Thyroid gland (tissue), 4 donors: ENCODE measurements at regions not wholly inside any gene's neighbourhood (a gene's known extent, or its start where the extent isn't known, plus 50 kb on each side); places are given as distances from the start of the nearest gene placed in this dataset.
"Not testable (repeated sequence)": the region's sequence is repeated elsewhere in the genome, so short reads cannot be mapped to it uniquely, and the experiment has no call there.

Experiments used
- DNase-seq, 2 donors: peaks; one replicate each; pipeline ENCODE4 v3.0.0-alpha.2; 2019
- H3K27ac ChIP-seq, 3 donors: fragments of 200-600 bp; sonication (generic); 1 replicate in 2 of 3; 2 replicates in 1 of 3; pipeline ENCODE4 v1.5.1; 2016 to 2019; ENCODE audit warnings: mild to moderate bottlenecking in 1 of 3, moderate library complexity in 1 of 3
- H3K27me3 ChIP-seq: fragments of 200-600 bp; sonication (generic); one replicate; pipeline ENCODE4 v1.5.1; 2019
- H3K36me3 ChIP-seq, 2 donors: fragments of 200-600 bp; sonication (generic); one replicate each; pipeline ENCODE4 v1.5.1; 2016 to 2019
- H3K4me1 ChIP-seq, 2 donors: fragments of 200-600 bp; sonication (generic); one replicate each; pipeline ENCODE4 v1.5.1; 2017 to 2019
- H3K4me3 ChIP-seq, 3 donors: fragments of 200-600 bp; sonication (generic); replicated peaks in 1 of 3; 1 replicate in 2 of 3; 2 replicates in 1 of 3; pipeline ENCODE4 v1.5.1; 2016; ENCODE audit warnings: mild to moderate bottlenecking in 1 of 3
- H3K9me3 ChIP-seq: fragments of 200-600 bp; sonication (generic); one replicate; pipeline ENCODE4 v1.5.1; 2017
- CTCF ChIP-seq, 6 experiments: fragments of 200-600 bp in 3 of 6; fragments of 450-650 bp in 3 of 6; sonication (generic) in 3 of 6; IDR thresholded peaks; one replicate each; pipeline ENCODE4 v1.5.1; 2016 to 2019; ENCODE audit warnings: antibody characterized with exemption in 6 of 6, mild to moderate bottlenecking in 2 of 6, inconsistent platforms in 1 of 6, moderate library complexity in 1 of 6
- POLR2A ChIP-seq, 2 donors: fragments of 450-650 bp; IDR thresholded peaks; one replicate each; pipeline ENCODE4 v1.6.1; 2017; ENCODE audit warnings: antibody characterized with exemption in 2 of 2, mild to moderate bottlenecking in 2 of 2, moderate library complexity in 1 of 2
- WGBS, 2 donors: methylation state at CpG; one replicate each; pipeline ENCODE4 v1.1.5; 2017; 5-methylcytosine and 5-hydroxymethylcytosine counted together
- intact Hi-C: fragments of 100-400 bp; cut with DNase I; formaldehyde crosslinking; loops from one replicate; pipeline ENCODE4 v1.15.1; 2023

GRCh38 chr9:64070611-64071357 is 1214.2 kb downstream of the FOXD4L5 start:
- H3K27ac ChIP-seq, DNase-seq, H3K36me3 ChIP-seq, H3K9me3 ChIP-seq, H3K4me1 ChIP-seq, intact Hi-C loops, H3K27me3 ChIP-seq, H3K4me3 ChIP-seq: not testable (repeated sequence)
- WGBS, 2 donors = 57 to 76% methylated on average over 6 to 14 of the region's 39 CpGs

GRCh38 chr9:64070083-64070482 is 1214.9 kb downstream of the FOXD4L5 start:
- H3K9me3 ChIP-seq, H3K4me3 ChIP-seq, DNase-seq, H3K4me1 ChIP-seq, H3K36me3 ChIP-seq, H3K27me3 ChIP-seq, H3K27ac ChIP-seq, intact Hi-C loops: not testable (repeated sequence)
- WGBS, 2 donors = 90 to 94% methylated on average over 6 to 7 of the region's 13 CpGs

- no peak for DNase-seq
- 70 to 79% methylated on average over 7 to 17 of the region's 24 CpGs for WGBS, 2 donors
- H3K27ac ChIP-seq = no peak overlapping the region
- no peaks in the 10 kb centered on the region for H3K27me3 ChIP-seq
- H3K36me3 ChIP-seq = no peaks in the 10 kb centered on the region
- intact Hi-C loops = no loop called here
- no peaks in the 10 kb centered on the region for H3K9me3 ChIP-seq
- no peak overlapping the region for H3K4me3 ChIP-seq
- no peaks in the 10 kb centered on the region for H3K4me1 ChIP-seq
- no peak for TF ChIP-seq POLR2A (IDR thresholded peaks at IDR 0.05)
- no peak for TF ChIP-seq CTCF (IDR thresholded peaks at IDR 0.05)
These were observed 1218.2 kb downstream of the FOXD4L5 start for GRCh38 chr9:64066736-64067368.

- 73 to 76% methylated on average over 7 of the region's 7 CpGs for WGBS, 2 donors
- Histone ChIP-seq H3K36me3 (no peaks in the 10 kb centered on the region), H3K4me1 (no peaks in the 10 kb centered on the region), H3K9me3 (no peaks in the 10 kb centered on the region), H3K27me3 (no peaks in the 10 kb centered on the region), H3K4me3 (no peak overlapping the region), H3K27ac (no peak overlapping the region)
- intact Hi-C loops = no loop called here
- no peak for TF ChIP-seq POLR2A (IDR thresholded peaks at IDR 0.05)
- TF ChIP-seq CTCF (IDR thresholded peaks at IDR 0.05) = no peak
- no peak for DNase-seq
These were observed 1223.9 kb downstream of the FOXD4L5 start for GRCh38 chr9:64061013-64061627.

- H3K27me3 ChIP-seq, intact Hi-C loops, H3K4me1 ChIP-seq, H3K36me3 ChIP-seq, DNase-seq, H3K27ac ChIP-seq, H3K4me3 ChIP-seq, H3K9me3 ChIP-seq: not testable (repeated sequence)
- 48 to 58% methylated on average over 1 of the region's 1 CpG for WGBS, 2 donors
These were observed 1226.9 kb downstream of the FOXD4L5 start for GRCh38 chr9:64058070-64058469.

GRCh38 chr9:64057553-64057952 is 1227.5 kb downstream of the FOXD4L5 start:
- Histone ChIP-seq H3K9me3 (no peaks in the 10 kb centered on the region), H3K4me1 (no peaks in the 10 kb centered on the region), H3K27me3 (no peaks in the 10 kb centered on the region), H3K4me3 (no peak overlapping the region), H3K27ac (no peak overlapping the region), H3K36me3 (no peaks in the 10 kb centered on the region)
- 62 to 69% methylated on average over 4 of the region's 4 CpGs for WGBS, 2 donors
- intact Hi-C loops = no loop called here
- TF ChIP-seq POLR2A (IDR thresholded peaks at IDR 0.05) (no peak), CTCF (IDR thresholded peaks at IDR 0.05) (no peak)
- DNase-seq = no peak

GRCh38 chr9:64028925-64029324 is 1256.1 kb downstream of the FOXD4L5 start:
- H3K4me1 ChIP-seq = not testable (repeated sequence)

GRCh38 chr9:64020696-64021491 is 1264.1 kb downstream of the FOXD4L5 start:
- H3K4me3 ChIP-seq, intact Hi-C loops, H3K27me3 ChIP-seq, DNase-seq, H3K4me1 ChIP-seq, H3K9me3 ChIP-seq, H3K36me3 ChIP-seq, H3K27ac ChIP-seq: not testable (repeated sequence)
- 76 to 84% methylated on average over 20 to 24 of the region's 46 CpGs for whole genome bisulfite sequencing, 2 donors

More at GRCh38 chr9:64028925-64029324, 1256.1 kb downstream of the FOXD4L5 start:
- DNase-seq, H3K4me3 ChIP-seq, H3K27me3 ChIP-seq, H3K27ac ChIP-seq, H3K9me3 ChIP-seq, H3K36me3 ChIP-seq, intact Hi-C loops: not testable (repeated sequence)
- WGBS, 2 donors = 62 to 70% methylated on average over 4 of the region's 4 CpGs

- H3K27me3 ChIP-seq, intact Hi-C loops, H3K9me3 ChIP-seq, H3K27ac ChIP-seq, DNase-seq, H3K4me1 ChIP-seq, H3K4me3 ChIP-seq, H3K36me3 ChIP-seq: not testable (repeated sequence)
- WGBS, 2 donors = 63 to 69% methylated on average over 2 of the region's 2 CpGs
These were observed 1267.3 kb downstream of the FOXD4L5 start for GRCh38 chr9:64017666-64018065.
